Endothelial cell of umbilical vein (primary cell): ENCODE measurements at regions not wholly inside any gene's neighbourhood (a gene's known extent, or its start where the extent isn't known, plus 50 kb on each side); places are given as distances from the start of the nearest gene placed in this dataset.
"Not testable (repeated sequence)": the region's sequence is repeated elsewhere in the genome, so short reads cannot be mapped to it uniquely, and the experiment has no call there.

Experiments used
- BruUV-seq: library from RNA; stranded (reverse); fragments of 400-500 nt; replicated peaks from 2 replicates; lab custom pipeline; 2021; lab: Mats Ljungman, UMichigan
- CTCF ChIA-PET: fragments of 300-600, 350-600 bp; sonication (Branson Sonifier 250); formaldehyde crosslinking; loops from one replicate; lab custom pipeline; 2021; ENCODE audit warnings: antibody characterized with exemption, inconsistent platforms; lab: Charles Lee
- POLR2A ChIA-PET: fragments of 300-600, 350-600 bp; sonication (Branson Sonifier 250); formaldehyde crosslinking; loops from one replicate; lab custom pipeline; 2021; ENCODE audit warnings: antibody characterized with exemption, inconsistent platforms; lab: Charles Lee
- DNase-seq: peaks from one replicate; pipeline ENCODE4 v3.0.0-alpha.2; 2011; ENCODE audit warnings: low read depth, low spot score
- FAIRE-seq: peaks from 2 replicates; lab custom pipeline; 2011; peaks lifted over from hg19 to GRCh38; lab: Jason Lieb, UNC
- H2AFZ ChIP-seq: 2 replicates; pipeline ENCODE4 v1.6.0; 2012; ENCODE audit warnings: low read depth, low read length, control low read depth, inconsistent platforms
- H3K27ac ChIP-seq: 2 replicates; pipeline ENCODE4 v1.5.1; 2011; ENCODE audit warnings: low read depth, mild to moderate bottlenecking, control low read depth, low read length, moderate library complexity; ENCODE audit not compliant: insufficient read depth
- H3K27me3 ChIP-seq, 2 experiments: 2 replicates each; pipeline versions ENCODE4 v1.6.0 to v1.6.1; 2011; ENCODE audit warnings: low read length in 2 of 2, mixed read lengths in 1 of 2; ENCODE audit not compliant: control insufficient read depth in 2 of 2, insufficient read depth in 2 of 2
- H3K36me3 ChIP-seq, 2 experiments: 2 replicates in 1 of 2; 3 replicates in 1 of 2; pipeline ENCODE4 v1.5.1; 2011; ENCODE audit warnings: low read length in 2 of 2, mild to moderate bottlenecking in 1 of 2, moderate library complexity in 1 of 2; ENCODE audit not compliant: control insufficient read depth in 2 of 2, insufficient read depth in 2 of 2; ENCODE audit errors: extremely low read depth in 1 of 2
- H3K4me1 ChIP-seq: 3 replicates; pipeline ENCODE4 v1.5.1; 2011; ENCODE audit warnings: mild to moderate bottlenecking, low read length; ENCODE audit not compliant: control insufficient read depth, insufficient read depth; ENCODE audit errors: extremely low read depth
- H3K4me2 ChIP-seq: 2 replicates; pipeline ENCODE4 v1.6.1; 2011; ENCODE audit warnings: low read length, control low read depth, mixed read lengths; ENCODE audit not compliant: insufficient read depth
- H3K4me3 ChIP-seq, 3 experiments: fragments of 200-600 bp in 1 of 3; sonication (generic), shearing (Covaris generic) in 1 of 3; replicated peaks in 1 of 3; 2 replicates each; pipeline ENCODE4 v1.5.1; 2011 to 2016; ENCODE audit warnings: control low read depth in 3 of 3, low read length in 3 of 3, mild to moderate bottlenecking in 2 of 3, inconsistent platforms in 1 of 3, low read depth in 1 of 3, moderate library complexity in 1 of 3; ENCODE audit not compliant: insufficient read depth in 1 of 3
- H3K79me2 ChIP-seq: 2 replicates; pipeline ENCODE4 v1.6.0; 2012; ENCODE audit warnings: low read length, inconsistent platforms; ENCODE audit not compliant: control insufficient read depth, insufficient read depth
- H3K9ac ChIP-seq: replicated peaks from 2 replicates; pipeline ENCODE3; 2011; ENCODE audit warnings: low read length, control low read depth; ENCODE audit not compliant: insufficient read depth; ENCODE audit errors: extremely low read depth
- H3K9me1 ChIP-seq: replicated peaks from 3 replicates; pipeline ENCODE4 v1.6.0; 2011; ENCODE audit warnings: mild to moderate bottlenecking, low read length; ENCODE audit not compliant: control insufficient read depth, insufficient read depth; ENCODE audit errors: extremely low read depth
- H3K9me3 ChIP-seq: replicated peaks from 2 replicates; pipeline ENCODE4 v1.5.1; 2012; ENCODE audit warnings: low read length, inconsistent platforms; ENCODE audit not compliant: control insufficient read depth, insufficient read depth
- H4K20me1 ChIP-seq: replicated peaks from 2 replicates; pipeline ENCODE3; 2011; ENCODE audit warnings: mild to moderate bottlenecking, low read length; ENCODE audit not compliant: control insufficient read depth, insufficient read depth; ENCODE audit errors: extremely low read depth
- CTCF ChIP-seq, 2 donors: IDR thresholded peaks; 1 replicate in 1 of 2; 2 replicates in 1 of 2; pipeline ENCODE4 v1.5.1; 2011; ENCODE audit warnings: low read length in 2 of 2, mild to moderate bottlenecking in 2 of 2, moderate library complexity in 2 of 2, control low read depth in 1 of 2, inconsistent platforms in 1 of 2, low read depth in 1 of 2; ENCODE audit not compliant: insufficient read depth in 1 of 2; ENCODE audit errors: extremely low read depth in 1 of 2
- EZH2 ChIP-seq: IDR thresholded peaks from 2 replicates; pipeline ENCODE4 v1.6.1; 2012; ENCODE audit warnings: borderline replicate concordance, low read depth, mild to moderate bottlenecking, moderate library complexity, low read length, inconsistent platforms; ENCODE audit not compliant: severe bottlenecking
- FOS ChIP-seq: IDR thresholded peaks from 2 replicates; pipeline ENCODE4 v1.6.1; 2011; ENCODE audit warnings: mild to moderate bottlenecking, low read length, moderate library complexity, borderline replicate concordance; ENCODE audit not compliant: insufficient read depth
- GATA2 ChIP-seq: IDR thresholded peaks from 2 replicates; pipeline ENCODE4 v1.7.0; 2011; ENCODE audit warnings: low read depth, mild to moderate bottlenecking, moderate library complexity, mixed read lengths, low read length; ENCODE audit not compliant: insufficient read length, insufficient read depth
- JUN ChIP-seq: IDR thresholded peaks from 2 replicates; pipeline ENCODE4 v1.6.1; 2011; ENCODE audit warnings: borderline replicate concordance, low read depth; ENCODE audit not compliant: insufficient read length, insufficient read depth
- MAX ChIP-seq: IDR thresholded peaks from 2 replicates; pipeline ENCODE4 v1.6.1; 2011; ENCODE audit not compliant: insufficient read depth, insufficient read length
- MYC ChIP-seq: IDR thresholded peaks from one replicate; pipeline ENCODE4 v1.6.1; 2011; ENCODE audit warnings: mild to moderate bottlenecking, low read depth, low read length
- POLR2A ChIP-seq: IDR thresholded peaks from 2 replicates; pipeline ENCODE4 v1.6.1; 2012; ENCODE audit warnings: low read depth, mild to moderate bottlenecking, control low read depth, low read length
- POLR2AphosphoS5 ChIP-seq: IDR thresholded peaks from 2 replicates; pipeline ENCODE4 v1.6.1; 2012; ENCODE audit warnings: low read depth, mild to moderate bottlenecking, control low read depth, low read length, moderate library complexity; ENCODE audit not compliant: insufficient read depth
- dilution Hi-C: fragments of 300-500 bp; cut with MboI; formaldehyde crosslinking; loops from one replicate; pipeline ENCODE4 v1.15.0; 2019; ENCODE audit warnings: low sequenced_read_pairs; ENCODE audit not compliant: extremely low pct_ligation_motif_present
- intact Hi-C: fragments of 100-400 bp; cut with micrococcal nuclease; formaldehyde crosslinking; loops from one replicate; pipeline ENCODE4 v1.10.0; 2022

GRCh38 chr10:90293616-90294015, 564.2 kb downstream of the HTR7 start:
- Histone ChIP-seq H3K36me3 (no peaks in the 10 kb centered on the region), H3K79me2 (no peaks in the 10 kb centered on the region), H3K4me1 (peaks cover 5% of the 10 kb centered on the region), H3K27me3 (no peaks in the 10 kb centered on the region), H3K4me3 (no peak overlapping the region), H4K20me1 (no peaks in the 10 kb centered on the region), H3K9ac (no peak overlapping the region), H3K27ac (no peak overlapping the region), H2AFZ (no peak overlapping the region), H3K9me1 (no peaks in the 10 kb centered on the region), H3K9me3 (no peaks in the 10 kb centered on the region), H3K4me2 (no peak overlapping the region)
- no peak for FAIRE-seq
- ChIA-PET CTCF (interaction anchor here (0.7 to 2.0 kb wide), 3 partner anchors 25 to 299 kb away, joined by 3 to 6 read pairs (median 5); no protein-coding TSS in a partner anchor), POLR2A (no interaction called here)
- DNase-seq: no peak
- dilution Hi-C loops: no loop called here
- no TSS peak for BruUV-seq
- TF ChIP-seq EZH2: no peak
- TF ChIP-seq POLR2AphosphoS5: no peak
- TF ChIP-seq JUN: no peak
- TF ChIP-seq CTCF (IDR thresholded peaks at IDR 0.05; ENCODE audit: extremely low read depth in 1 of 2, insufficient read depth in 1 of 2, low read depth in 1 of 2, low read length in 2 of 2): no peak
- no peak for TF ChIP-seq GATA2
- no peak for TF ChIP-seq FOS
- TF ChIP-seq POLR2A: no peak
- no peak for TF ChIP-seq MAX
- TF ChIP-seq MYC: no peak
- intact Hi-C loops: no loop called here

GRCh38 chr10:90294821-90295540, 562.9 kb downstream of the HTR7 start:
- H3K4me1 ChIP-seq, BruUV-seq, H3K9ac ChIP-seq, H3K36me3 ChIP-seq, H2AFZ ChIP-seq, DNase-seq, FAIRE-seq, CTCF ChIA-PET, H3K9me1 ChIP-seq, POLR2A ChIA-PET, H3K9me3 ChIP-seq, H3K79me2 ChIP-seq, H3K4me2 ChIP-seq, H4K20me1 ChIP-seq, H3K4me3 ChIP-seq, intact Hi-C loops, H3K27ac ChIP-seq, dilution Hi-C loops, H3K27me3 ChIP-seq: not testable (repeated sequence)

- H3K4me2 ChIP-seq, H2AFZ ChIP-seq, POLR2A ChIA-PET, H3K9ac ChIP-seq, H3K79me2 ChIP-seq, intact Hi-C loops, FAIRE-seq, H3K9me3 ChIP-seq, DNase-seq, H3K9me1 ChIP-seq, dilution Hi-C loops, BruUV-seq, H3K27me3 ChIP-seq, H3K27ac ChIP-seq, H3K36me3 ChIP-seq, H4K20me1 ChIP-seq, CTCF ChIA-PET, H3K4me3 ChIP-seq: not testable (repeated sequence)
- peaks cover 10% of the 10 kb centered on the region for H3K4me1 ChIP-seq
Measured at GRCh38 chr10:90302031-90302430, 555.8 kb downstream of the HTR7 start.
